GM12891 (cell line): ENCODE measurements at regions not wholly inside any gene's neighbourhood (a gene's known extent, or its start where the extent isn't known, plus 50 kb on each side); places are given as distances from the start of the nearest gene placed in this dataset.
"Not testable (repeated sequence)": the region's sequence is repeated elsewhere in the genome, so short reads cannot be mapped to it uniquely, and the experiment has no call there.

Experiments
- DNase-seq: peaks from one replicate; pipeline ENCODE4 v3.0.0; 2011; ENCODE audit warnings: low spot score; ENCODE audit not compliant: insufficient read length
- FAIRE-seq: peaks from 2 replicates; lab custom pipeline; 2011; peaks lifted over from hg19 to GRCh38; lab: Jason Lieb, UNC
- PAX5 ChIP-seq: IDR thresholded peaks from 2 replicates; pipeline ENCODE4 v1.6.1; 2011; ENCODE audit warnings: low read length, moderate library complexity, mild to moderate bottlenecking; ENCODE audit not compliant: insufficient read depth, severe bottlenecking
- POLR2A ChIP-seq: IDR thresholded peaks from 2 replicates; pipeline ENCODE4 v1.6.1; 2011; ENCODE audit warnings: low read depth, low read length, control low read depth
- POLR2AphosphoS5 ChIP-seq: IDR thresholded peaks from 2 replicates; pipeline ENCODE4 v1.6.1; 2011; ENCODE audit warnings: low read depth, low read length, control low read depth
- POU2F2 ChIP-seq: IDR thresholded peaks from 2 replicates; pipeline ENCODE4 v1.6.1; 2011; ENCODE audit warnings: low read depth, mild to moderate bottlenecking, control low read depth, low read length, moderate library complexity
- SPI1 ChIP-seq: IDR thresholded peaks from 2 replicates; pipeline ENCODE4 v1.6.1; 2011; ENCODE audit warnings: low read depth, low read length, control low read depth
- TAF1 ChIP-seq: IDR thresholded peaks from 2 replicates; pipeline ENCODE4 v1.6.1; 2011; ENCODE audit warnings: low read depth, low read length, control low read depth

GRCh38 chr5:155625897-155626543, 612.5 kb downstream of the KIF4B start:
- FAIRE-seq (no peak), DNase-seq (no peak)
- TF ChIP-seq POU2F2 = no peak
- no peak for TF ChIP-seq POLR2AphosphoS5
- no peak for TF ChIP-seq POLR2A
- TF ChIP-seq TAF1 = no peak
- no peak for TF ChIP-seq SPI1
- TF ChIP-seq PAX5 = no peak

- TF ChIP-seq PAX5 (no peak), POLR2A (no peak), POU2F2 (no peak), SPI1 (no peak), POLR2AphosphoS5 (no peak), TAF1 (no peak)
- FAIRE-seq (no peak), DNase-seq (no peak)
These were observed 613.0 kb downstream of the KIF4B start for GRCh38 chr5:155626592-155626991.

GRCh38 chr5:155628346-155628745, 614.8 kb downstream of the KIF4B start:
- no peak for TF ChIP-seq POLR2AphosphoS5
- no peak for DNase-seq
- no peak for FAIRE-seq

- FAIRE-seq (no peak), DNase-seq (no peak)
- TF ChIP-seq PAX5 = no peak
- no peak for TF ChIP-seq POLR2A
- no peak for TF ChIP-seq POLR2AphosphoS5
- no peak for TF ChIP-seq TAF1
- no peak for TF ChIP-seq POU2F2
- TF ChIP-seq SPI1 = no peak
These were observed 616.0 kb downstream of the KIF4B start for GRCh38 chr5:155629597-155629996.

- no peak for TF ChIP-seq POU2F2
- no peak for TF ChIP-seq SPI1
- no peak for TF ChIP-seq TAF1
- TF ChIP-seq PAX5 = no peak
- TF ChIP-seq POLR2AphosphoS5 = no peak
- no peak for TF ChIP-seq POLR2A
- FAIRE-seq (no peak), DNase-seq (no peak)
These were observed 617.6 kb downstream of the KIF4B start for GRCh38 chr5:155631116-155631515.

- no peak for TF ChIP-seq POLR2A
- TF ChIP-seq PAX5 = no peak
- TF ChIP-seq SPI1 = no peak
- no peak for DNase-seq
- FAIRE-seq = no peak
These were observed 619.9 kb downstream of the KIF4B start for GRCh38 chr5:155633338-155633957.

- TF ChIP-seq POLR2A (no peak), POU2F2 (no peak), POLR2AphosphoS5 (no peak), TAF1 (no peak), PAX5 (no peak), SPI1 (no peak)
- FAIRE-seq (no peak), DNase-seq (no peak)
These were observed 636.1 kb downstream of the KIF4B start for GRCh38 chr5:155649666-155650065.

- FAIRE-seq (no peak), DNase-seq (no peak)
- no peak for TF ChIP-seq PAX5
These were observed 642.0 kb downstream of the KIF4B start for GRCh38 chr5:155655569-155655968.

GRCh38 chr5:155661859-155662258, 648.3 kb downstream of the KIF4B start:
- FAIRE-seq (no peak), DNase-seq (no peak)
- TF ChIP-seq PAX5 (no peak), POLR2AphosphoS5 (no peak), SPI1 (no peak), TAF1 (no peak)

GRCh38 chr5:155665361-155665760, 651.8 kb downstream of the KIF4B start:
- DNase-seq (no peak), FAIRE-seq (no peak)
- TF ChIP-seq POU2F2 = no peak
- no peak for TF ChIP-seq TAF1
- no peak for TF ChIP-seq PAX5
- TF ChIP-seq POLR2A = no peak

- DNase-seq, FAIRE-seq: not testable (repeated sequence)
These were observed 655.0 kb upstream of the SGCD start for GRCh38 chr5:155672001-155672400.

- FAIRE-seq = no peak
- no peak for DNase-seq
- TF ChIP-seq PAX5 = no peak
- no peak for TF ChIP-seq POU2F2
- no peak for TF ChIP-seq POLR2AphosphoS5
- no peak for TF ChIP-seq TAF1
- no peak for TF ChIP-seq POLR2A
- TF ChIP-seq SPI1 = no peak
These were observed 650.0 kb upstream of the SGCD start for GRCh38 chr5:155676967-155677366.
